ENCODE measurements at regions not wholly inside any gene's neighbourhood (a gene's known extent, or its start where the extent isn't known, plus 50 kb on each side); places are given as distances from the start of the nearest gene placed in this dataset.

DNA sequence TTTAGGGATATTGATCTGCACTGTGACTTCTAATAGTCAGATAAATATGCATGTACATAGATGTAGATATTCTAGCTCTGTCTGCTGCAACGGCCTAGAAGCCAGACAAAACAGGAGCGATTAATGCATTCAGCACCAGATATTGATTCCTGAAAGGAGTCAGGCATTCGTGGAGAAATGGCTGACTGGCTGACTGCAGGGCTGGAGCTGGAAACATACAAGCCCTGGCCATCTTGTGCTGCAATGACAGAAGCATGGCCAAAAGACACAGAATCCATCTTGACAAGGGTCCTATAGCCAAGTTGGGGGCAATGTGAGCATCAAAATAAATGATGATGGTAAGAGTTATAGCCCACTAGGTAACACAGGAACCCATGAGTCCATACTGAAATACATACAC, 231.5 kb upstream of the KLHL29 start:
- H3K4me3 ChIP-seq = no peak overlapping the region
- H3K27ac ChIP-seq = no peak overlapping the region
- 81 to 86% (median 86%) methylated on average over 3 of the region's 3 CpGs for WGBS, 3 donors
- intact Hi-C loops (cut with DNase I) = no loop called here
- H3K36me3 ChIP-seq (ENCODE audit: insufficient read depth in 1 of 2, low read depth in 1 of 2) = no peaks in the 10 kb centered on the region
- DNase-seq (no peak), ATAC-seq (no peak)
- H3K9me3 ChIP-seq = no peaks in the 10 kb centered on the region
- H3K4me1 ChIP-seq = no peaks in the 10 kb centered on the region
- TF ChIP-seq CTCF (IDR thresholded peaks at IDR 0.05) = no peak
- H3K27me3 ChIP-seq (ENCODE audit: insufficient read depth in 3 of 3, low read length in 2 of 3) = no peaks in the 10 kb centered on the region

DNA sequence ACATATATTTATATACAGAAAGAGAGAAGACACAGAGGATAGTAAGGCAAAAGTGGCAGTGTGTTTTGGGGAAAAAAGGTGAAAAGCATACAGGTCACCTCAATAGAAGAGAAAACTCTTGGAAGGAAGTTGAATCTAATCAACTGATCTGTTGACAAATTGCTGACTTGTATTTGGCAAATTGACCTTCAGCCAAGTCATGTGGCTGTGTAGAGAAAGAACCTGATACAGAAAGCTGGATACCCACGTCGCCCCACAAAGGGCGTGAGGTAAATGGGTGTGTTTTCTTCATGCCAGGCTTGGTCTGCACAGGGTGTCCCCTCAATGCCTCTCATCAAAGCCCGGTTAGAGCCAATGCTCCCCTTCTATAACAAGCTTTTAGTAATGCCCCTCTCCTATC, 230.0 kb upstream of the KLHL29 start:
- WGBS, 3 donors = 71 to 89% (median 86%) methylated on average over 4 of the region's 4 CpGs
- intact Hi-C loops (cut with DNase I) = no loop called here
- H3K27ac ChIP-seq = no peak overlapping the region
- H3K4me1 ChIP-seq = no peaks in the 10 kb centered on the region
- TF ChIP-seq CTCF (IDR thresholded peaks at IDR 0.05) = no peak
- no peak for ATAC-seq
- DNase-seq = no peak
- H3K4me3 ChIP-seq = no peak overlapping the region
- H3K9me3 ChIP-seq = no peaks in the 10 kb centered on the region
- no peaks in the 10 kb centered on the region for H3K27me3 ChIP-seq (ENCODE audit: insufficient read depth in 3 of 3, low read length in 2 of 3)
- no peaks in the 10 kb centered on the region for H3K36me3 ChIP-seq (ENCODE audit: insufficient read depth in 1 of 2, low read depth in 1 of 2)

DNA sequence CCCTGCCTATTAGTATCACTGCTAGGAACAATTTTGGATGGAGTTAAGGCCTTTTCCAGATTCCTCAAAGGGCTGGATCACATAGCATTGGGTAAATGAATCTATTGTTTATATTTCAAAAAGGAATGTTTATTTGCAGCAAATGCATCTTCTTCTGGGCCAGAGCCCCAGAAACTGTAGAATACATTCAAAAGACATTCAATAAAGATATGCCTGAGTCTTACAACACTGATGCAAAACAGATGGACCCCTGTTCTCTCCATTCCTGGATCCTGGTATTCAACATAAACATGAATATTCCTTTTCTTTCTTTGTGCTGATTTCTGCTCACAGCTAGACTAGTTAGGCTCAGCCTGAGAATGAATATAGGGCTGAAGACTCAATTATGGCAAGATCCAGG, 227.2 kb upstream of the KLHL29 start:
- intact Hi-C loops (cut with DNase I) = no loop called here
- Histone ChIP-seq H3K4me3 (no peak overlapping the region), H3K9me3 (no peaks in the 10 kb centered on the region), H3K4me1 (no peaks in the 10 kb centered on the region), H3K36me3 (ENCODE audit: insufficient read depth in 1 of 2, low read depth in 1 of 2) (no peaks in the 10 kb centered on the region), H3K27me3 (ENCODE audit: insufficient read depth in 3 of 3, low read length in 2 of 3) (no peaks in the 10 kb centered on the region), H3K27ac (no peak overlapping the region)
- ATAC-seq (no peak), DNase-seq (no peak)
- no peak for TF ChIP-seq CTCF (IDR thresholded peaks at IDR 0.05)

DNA sequence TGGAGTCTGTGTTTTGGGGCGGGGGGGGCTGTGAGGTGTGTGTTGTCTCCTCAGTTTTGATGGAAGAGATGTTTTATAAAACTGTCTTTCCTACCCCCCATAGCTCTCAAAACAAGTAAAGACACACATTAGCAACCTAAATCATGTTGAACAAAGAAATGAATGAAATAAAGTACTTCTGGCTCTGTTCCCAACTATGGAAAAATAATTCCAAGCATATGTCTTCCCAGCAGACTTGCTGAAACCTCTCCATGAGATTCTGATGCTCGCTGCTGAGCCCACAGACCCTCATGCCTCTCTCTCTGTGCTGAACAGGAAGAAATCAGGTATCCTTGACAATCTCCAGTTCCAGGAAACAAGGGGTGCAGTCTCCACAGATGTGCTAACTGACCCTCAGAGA, 226.7 kb upstream of the KLHL29 start:
- Histone ChIP-seq H3K9me3 (no peaks in the 10 kb centered on the region), H3K27me3 (ENCODE audit: insufficient read depth in 3 of 3, low read length in 2 of 3) (no peaks in the 10 kb centered on the region), H3K4me1 (no peaks in the 10 kb centered on the region), H3K36me3 (ENCODE audit: insufficient read depth in 1 of 2, low read depth in 1 of 2) (no peaks in the 10 kb centered on the region), H3K4me3 (no peak overlapping the region), H3K27ac (no peak overlapping the region)
- intact Hi-C loops (cut with DNase I) = no loop called here
- TF ChIP-seq CTCF (IDR thresholded peaks at IDR 0.05) = no peak
- WGBS, 3 donors = 64 to 73% (median 67%) methylated on average over 2 of the region's 2 CpGs
- ATAC-seq (no peak), DNase-seq (no peak)

GRCh38 chr2:23159746-23160405, 225.1 kb upstream of the KLHL29 start:
- H3K27me3 ChIP-seq (ENCODE audit: insufficient read depth in 3 of 3, low read length in 2 of 3) = no peaks in the 10 kb centered on the region

More at GRCh38 chr2:23159746-23160405, 225.1 kb upstream of the KLHL29 start:
- WGBS, 3 donors = 55 to 60% (median 55%) methylated on average over 5 of the region's 5 CpGs
- Histone ChIP-seq H3K27ac (no peak overlapping the region), H3K4me3 (no peak overlapping the region), H3K9me3 (no peaks in the 10 kb centered on the region), H3K4me1 (no peaks in the 10 kb centered on the region), H3K36me3 (ENCODE audit: insufficient read depth in 1 of 2, low read depth in 1 of 2) (no peaks in the 10 kb centered on the region)
- TF ChIP-seq CTCF (IDR thresholded peaks at IDR 0.05) = no peak
- DNase-seq = no peak
- no peak for ATAC-seq
- intact Hi-C loops (cut with DNase I) = no loop called here

All from psoas muscle (tissue), 7 donors.